ENCODE measurements at regions not wholly inside any gene's neighbourhood (a gene's known extent, or its start where the extent isn't known, plus 50 kb on each side); places are given as distances from the start of the nearest gene placed in this dataset.

DNA sequence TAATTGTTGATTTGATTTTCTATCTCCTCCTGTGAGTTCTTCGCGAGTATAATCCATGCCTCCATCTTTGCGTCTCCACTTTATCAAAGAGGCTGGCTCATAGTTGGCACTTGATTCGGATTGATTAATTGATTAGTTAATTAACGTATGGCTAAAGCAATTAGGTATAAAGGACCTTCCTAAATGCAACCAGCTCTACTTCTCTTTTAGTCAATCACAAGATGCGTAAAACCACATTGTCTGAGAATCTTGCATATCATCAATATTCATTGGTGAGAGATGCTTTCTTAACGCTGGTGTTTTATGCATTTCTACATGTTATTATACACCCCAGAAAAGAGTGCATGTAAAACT is 56.4 kb upstream of the NR2F2 start:
- Histone ChIP-seq H3K79me2 (ENCODE audit: control insufficient read depth in 1 of 2, insufficient read depth in 2 of 2, low read length in 2 of 2) (no peaks in the 10 kb centered on the region), H3K4ac (replicated peaks; ENCODE audit: insufficient read length, low read depth, low read length) (no peak overlapping the region), H3K4me1 (replicated peaks in 1 of 4; ENCODE audit: control insufficient read depth in 3 of 4, insufficient read depth in 4 of 4, low read length in 3 of 4) (0 out of 7 replicates have a peak, but pooled peaks cover 0 to under 1% (median 0%) of the 10 kb centered on the region in 4 experiments), H3K18ac (ENCODE audit: extremely low read depth, low read length) (no peak overlapping the region), H2BK12ac (ENCODE audit: low read depth, low read length) (no peak overlapping the region), H4K5ac (ENCODE audit: insufficient read length, low read depth, low read length) (no peak overlapping the region), H4K8ac (ENCODE audit: extremely low read depth, insufficient read depth, low read length) (no peak overlapping the region), H3K4me3 (ENCODE audit: extremely low read depth in 1 of 4, insufficient read depth in 2 of 4, low read depth in 3 of 4, low read length in 4 of 4) (no peak overlapping the region), H2AFZ (ENCODE audit: low read length) (no peak overlapping the region), H2BK5ac (ENCODE audit: low read depth, low read length) (no peak overlapping the region), H3K23ac (ENCODE audit: insufficient read length) (no peak overlapping the region), H3K27me3 (replicated peaks in 1 of 4; ENCODE audit: control insufficient read depth in 3 of 4, extremely low read depth in 1 of 4, insufficient read depth in 3 of 4, low read length in 3 of 4) (no peaks in the 10 kb centered on the region), H3K27ac (ENCODE audit: low read depth, low read length) (no peak overlapping the region), H3K79me1 (ENCODE audit: low read depth, low read length) (no peaks in the 10 kb centered on the region), H3K36me3 (ENCODE audit: control insufficient read depth in 2 of 4, insufficient read depth in 4 of 4, low read length in 3 of 4) (no peaks in the 10 kb centered on the region), H3K9ac (replicated peaks in 1 of 4; ENCODE audit: extremely low read depth in 1 of 4, low read depth in 3 of 4, low read length in 3 of 4) (no peak overlapping the region), H2AK5ac (ENCODE audit: low read depth, low read length) (no peak overlapping the region), H2BK20ac (ENCODE audit: low read length) (no peak overlapping the region), H3K14ac (ENCODE audit: insufficient read length) (no peak overlapping the region), H3K4me2 (ENCODE audit: insufficient read depth in 1 of 2, low read depth in 2 of 2, low read length in 2 of 2) (no peak overlapping the region), H2BK120ac (replicated peaks; ENCODE audit: low read depth, low read length) (no peak overlapping the region), H2BK15ac (ENCODE audit: low read length) (no peak overlapping the region), H3K9me3 (ENCODE audit: insufficient read depth in 2 of 2, low read depth in 1 of 2, low read length in 1 of 2) (no peaks in the 10 kb centered on the region), H3K56ac (replicated peaks; ENCODE audit: insufficient read length, low read depth, low read length) (no peak overlapping the region), H4K20me1 (replicated peaks in 1 of 2; ENCODE audit: control insufficient read depth in 1 of 2, insufficient read depth in 2 of 2, low read length in 2 of 2) (no peaks in the 10 kb centered on the region), H4K91ac (replicated peaks; ENCODE audit: insufficient read length, low read length) (no peak overlapping the region), H3K23me2 (ENCODE audit: low read depth, low read length) (no peaks in the 10 kb centered on the region)
- FAIRE-seq (no peak), DNase-seq (ENCODE audit: low read depth in 1 of 2, low spot score in 2 of 2) (no peak)
- POLR2A ChIA-PET (ENCODE audit: partially characterized antibody): no interaction called here
- WGBS, 2 experiments (ENCODE audit: extremely low coverage in 1 of 2, insufficient coverage in 1 of 2, insufficient read length in 1 of 2, insufficient replicate concordance in 2 of 2, low coverage in 1 of 2, low lambda C conversion rate in 2 of 2, missing lambda C conversion rate in 1 of 2): 76% methylated on average over 7 of the region's 7 CpGs; no CpG with 5 or more reads in 1 of the 2 experiments
- CTCF ChIA-PET (ENCODE audit: partially characterized antibody): interaction anchor here (0.8 kb wide), 1 partner anchor 584 kb away, joined by 3 read pairs; no protein-coding TSS in a partner anchor
- TF ChIP-seq SP2 (IDR thresholded peaks at IDR 0.05; ENCODE audit: low read length) (no peak), POLR2AphosphoS5 (IDR thresholded peaks at IDR 0.05; ENCODE audit: low read depth, low read length) (no peak), YY1 (IDR thresholded peaks at IDR 0.05; ENCODE audit: low read depth, low read length) (no peak), SIRT6 (IDR thresholded peaks at IDR 0.05; ENCODE audit: low read length) (no peak), BRCA1 (IDR thresholded peaks at IDR 0.05; ENCODE audit: low read depth, low read length) (no peak), POU5F1 (IDR thresholded peaks at IDR 0.05; ENCODE audit: low read depth, low read length) (no peak), CHD1 (IDR thresholded peaks at IDR 0.05; ENCODE audit: low read depth, low read length) (no peak), CBX8 (IDR thresholded peaks at IDR 0.05; ENCODE audit: borderline replicate concordance, low read depth, low read length) (no peak), HDAC6 (IDR thresholded peaks at IDR 0.05; ENCODE audit: low read depth, low read length) (no peak), TAF7 (optimal IDR thresholded peaks at IDR 0.05; ENCODE audit: borderline replicate concordance, low read depth, low read length) (no peak), GTF2F1 (IDR thresholded peaks at IDR 0.05; ENCODE audit: borderline replicate concordance, low read depth, low read length) (no peak), TCF12 (IDR thresholded peaks at IDR 0.05; ENCODE audit: low read depth, low read length) (no peak), HDAC2 (IDR thresholded peaks at IDR 0.05; ENCODE audit: borderline replicate concordance in 1 of 2, low read depth in 2 of 2, low read length in 2 of 2) (no peak), PHF8 (conservative IDR thresholded peaks at IDR 0.05; ENCODE audit: low read depth, low read length) (no peak), RAD21 (IDR thresholded peaks at IDR 0.05 in 1 of 2, conservative IDR thresholded peaks at IDR 0.05 in 1 of 2; ENCODE audit: low read depth in 2 of 2, low read length in 2 of 2) (no peak)
- TF ChIP-seq, protein P1, sequence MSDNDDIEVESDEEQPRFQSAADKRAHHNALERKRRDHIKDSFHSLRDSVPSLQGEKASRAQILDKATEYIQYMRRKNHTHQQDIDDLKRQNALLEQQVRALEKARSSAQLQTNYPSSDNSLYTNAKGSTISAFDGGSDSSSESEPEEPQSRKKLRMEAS (IDR thresholded peaks at IDR 0.05): no peak

Data from H1 (cell line).